Right lobe of liver (tissue), 4 donors: ENCODE measurements at regions not wholly inside any gene's neighbourhood (a gene's known extent, or its start where the extent isn't known, plus 50 kb on each side); places are given as distances from the start of the nearest gene placed in this dataset.

Experiments
- POLR2A ChIP-seq: fragments of 450-650 bp; IDR thresholded peaks from one replicate; pipeline ENCODE4 v1.6.1; 2017; ENCODE audit warnings: antibody characterized with exemption, mild to moderate bottlenecking
- TF ChIP-seq, protein P1 (sequence below), 4 donors: fragments of 200-600 bp in 3 of 4; fragments of 450-650 bp in 1 of 4; IDR thresholded peaks; one replicate each; pipeline versions ENCODE4 v1.5.1 to v1.8.0; 2016 to 2022; ENCODE audit warnings: antibody characterized with exemption in 4 of 4, mild to moderate bottlenecking in 2 of 4
- donor health status: DM: no; HTN: no; CAD: no.
- donor health status: DM: no; HTN: no; CAD: no.
- donor health status: DM: no; HTN: yes; CAD: no.

DNA sequence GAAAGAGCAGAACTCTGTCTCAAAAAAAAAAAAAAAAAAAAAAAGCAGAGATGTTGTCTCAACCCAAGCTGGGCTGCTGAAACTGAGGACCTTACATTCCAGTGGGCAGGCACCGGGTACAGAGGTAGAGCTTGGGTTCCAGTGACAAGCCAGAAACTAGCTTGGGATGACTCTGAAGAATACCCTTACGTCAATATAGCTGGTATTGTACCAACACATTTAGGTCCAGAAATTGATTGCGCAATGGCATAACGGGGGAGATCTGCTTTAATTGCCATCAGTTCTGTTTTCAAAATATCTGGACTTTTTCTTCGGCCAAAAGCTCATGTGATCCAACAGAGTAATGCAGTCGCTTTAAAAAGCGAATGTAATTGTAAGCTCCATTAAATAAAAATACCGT lies 103.1 kb upstream of the UBL3 start:
- TF ChIP-seq, protein P1, sequence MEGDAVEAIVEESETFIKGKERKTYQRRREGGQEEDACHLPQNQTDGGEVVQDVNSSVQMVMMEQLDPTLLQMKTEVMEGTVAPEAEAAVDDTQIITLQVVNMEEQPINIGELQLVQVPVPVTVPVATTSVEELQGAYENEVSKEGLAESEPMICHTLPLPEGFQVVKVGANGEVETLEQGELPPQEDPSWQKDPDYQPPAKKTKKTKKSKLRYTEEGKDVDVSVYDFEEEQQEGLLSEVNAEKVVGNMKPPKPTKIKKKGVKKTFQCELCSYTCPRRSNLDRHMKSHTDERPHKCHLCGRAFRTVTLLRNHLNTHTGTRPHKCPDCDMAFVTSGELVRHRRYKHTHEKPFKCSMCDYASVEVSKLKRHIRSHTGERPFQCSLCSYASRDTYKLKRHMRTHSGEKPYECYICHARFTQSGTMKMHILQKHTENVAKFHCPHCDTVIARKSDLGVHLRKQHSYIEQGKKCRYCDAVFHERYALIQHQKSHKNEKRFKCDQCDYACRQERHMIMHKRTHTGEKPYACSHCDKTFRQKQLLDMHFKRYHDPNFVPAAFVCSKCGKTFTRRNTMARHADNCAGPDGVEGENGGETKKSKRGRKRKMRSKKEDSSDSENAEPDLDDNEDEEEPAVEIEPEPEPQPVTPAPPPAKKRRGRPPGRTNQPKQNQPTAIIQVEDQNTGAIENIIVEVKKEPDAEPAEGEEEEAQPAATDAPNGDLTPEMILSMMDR (IDR thresholded peaks at IDR 0.05): no peak
- TF ChIP-seq POLR2A: no peak
